Esophagus squamous epithelium (tissue), 5 donors: ENCODE measurements at regions not wholly inside any gene's neighbourhood (a gene's known extent, or its start where the extent isn't known, plus 50 kb on each side); places are given as distances from the start of the nearest gene placed in this dataset.

Experiments used
- DNase-seq: peaks from one replicate; lab custom pipeline; 2025; lab: John Stamatoyannopoulos, UW
- H3K27ac ChIP-seq, 4 donors: fragments of 200-600 bp; sonication (generic); one replicate each; pipeline ENCODE4 v1.5.1; 2016 to 2019; ENCODE audit warnings: mild to moderate bottlenecking in 1 of 4
- H3K27me3 ChIP-seq, 4 donors: fragments of 200-600 bp; sonication (generic); 1 replicate in 3 of 4; 2 replicates in 1 of 4; pipeline versions ENCODE4 v1.5.1 to v1.6.0; 2017 to 2021; ENCODE audit warnings: antibody characterized with exemption in 1 of 4
- H3K36me3 ChIP-seq, 3 donors: fragments of 200-600 bp; sonication (generic); one replicate each; pipeline ENCODE4 v1.5.1; 2016 to 2019
- H3K4me1 ChIP-seq, 3 donors: fragments of 200-600 bp; sonication (generic); one replicate each; pipeline ENCODE4 v1.5.1; 2017 to 2019
- H3K4me3 ChIP-seq, 4 donors: fragments of 200-600 bp; sonication (generic); 1 replicate in 3 of 4; 2 replicates in 1 of 4; pipeline ENCODE4 v1.5.1; 2016 to 2019; ENCODE audit warnings: mild to moderate bottlenecking in 2 of 4, moderate library complexity in 1 of 4
- H3K9me3 ChIP-seq, 3 donors: fragments of 200-600 bp; sonication (generic); one replicate each; pipeline ENCODE4 v1.5.1; 2016 to 2019
- CTCF ChIP-seq, 6 experiments: fragments of 450-650 bp in 4 of 6; fragments of 200-600 bp in 2 of 6; sonication (generic) in 2 of 6; IDR thresholded peaks; one replicate each; pipeline ENCODE4 v1.5.1; 2016 to 2019; ENCODE audit warnings: antibody characterized with exemption in 6 of 6, mild to moderate bottlenecking in 4 of 6, moderate library complexity in 4 of 6
- POLR2A ChIP-seq, 4 donors: fragments of 450-650 bp; IDR thresholded peaks; one replicate each; pipeline ENCODE4 v1.6.1; 2017; ENCODE audit warnings: antibody characterized with exemption in 4 of 4, mild to moderate bottlenecking in 4 of 4, moderate library complexity in 3 of 4
- WGBS, 2 donors: methylation state at CpG; one replicate each; pipeline ENCODE4 v1.1.5; 2018; 5-methylcytosine and 5-hydroxymethylcytosine counted together
- intact Hi-C: fragments of 100-400 bp; cut with DNase I; formaldehyde crosslinking; loops from one replicate; pipeline ENCODE4 v1.15.0; 2022
- donor health status: DM: yes; HTN: yes; CAD: no.

GRCh38 chr16:82542714-82543113 lies 84.1 kb upstream of the CDH13 start:
- 40 to 72% methylated on average over 1 of the region's 1 CpG for WGBS, 2 donors
- Histone ChIP-seq H3K27ac (no peak overlapping the region), H3K36me3 (no peaks in the 10 kb centered on the region), H3K4me1 (no peaks in the 10 kb centered on the region), H3K27me3 (peaks cover 0 to 57% (median 2%) of the 10 kb centered on the region in 4 donors), H3K9me3 (peaks cover 0 to 3% (median under 1%) of the 10 kb centered on the region in 3 donors), H3K4me3 (no peak overlapping the region)
- intact Hi-C loops = no loop called here
- DNase-seq = no peak
- TF ChIP-seq CTCF (IDR thresholded peaks at IDR 0.05) (no peak), POLR2A (IDR thresholded peaks at IDR 0.05) (no peak)

- Histone ChIP-seq H3K4me3 (no peak overlapping the region), H3K4me1 (no peaks in the 10 kb centered on the region), H3K9me3 (peaks cover 0 to 7% (median 5%) of the 10 kb centered on the region in 3 donors), H3K27ac (no peak overlapping the region), H3K36me3 (no peaks in the 10 kb centered on the region), H3K27me3 (peaks cover 0 to 52% (median 2%) of the 10 kb centered on the region in 4 donors)
- TF ChIP-seq POLR2A (IDR thresholded peaks at IDR 0.05) = no peak
- TF ChIP-seq CTCF (IDR thresholded peaks at IDR 0.05) = no peak
- WGBS, 2 donors = 70 to 71% methylated on average over 5 of the region's 5 CpGs
- no peak for DNase-seq
- intact Hi-C loops = no loop called here
Observed at GRCh38 chr16:82541103-82541502, 85.7 kb upstream of the CDH13 start.

GRCh38 chr16:82535764-82536163 lies 91.0 kb upstream of the CDH13 start:
- Histone ChIP-seq H3K27me3 (peaks cover 0 to 25% (median 0%) of the 10 kb centered on the region in 4 donors), H3K27ac (no peak overlapping the region), H3K9me3 (peaks cover 0 to 7% (median 5%) of the 10 kb centered on the region in 3 donors), H3K4me1 (no peaks in the 10 kb centered on the region), H3K4me3 (no peak overlapping the region), H3K36me3 (no peaks in the 10 kb centered on the region)
- DNase-seq = no peak
- WGBS, 2 donors = 41 to 62% methylated on average over 2 of the region's 2 CpGs
- TF ChIP-seq POLR2A (IDR thresholded peaks at IDR 0.05) (no peak), CTCF (IDR thresholded peaks at IDR 0.05) (no peak)
- intact Hi-C loops = no loop called here

- Histone ChIP-seq H3K4me3 (no peak overlapping the region), H3K36me3 (no peaks in the 10 kb centered on the region), H3K27ac (no peak overlapping the region), H3K27me3 (peaks cover 0 to 20% (median 0%) of the 10 kb centered on the region in 4 donors), H3K9me3 (peaks cover 0 to 7% (median 5%) of the 10 kb centered on the region in 3 donors), H3K4me1 (no peaks in the 10 kb centered on the region)
- 57 to 67% methylated on average over 4 of the region's 4 CpGs for WGBS, 2 donors
- no peak for DNase-seq
- TF ChIP-seq POLR2A (IDR thresholded peaks at IDR 0.05) = no peak
- TF ChIP-seq CTCF (IDR thresholded peaks at IDR 0.05) = no peak
- intact Hi-C loops = no loop called here
Observed at GRCh38 chr16:82535262-82535661, 91.5 kb upstream of the CDH13 start.

- Histone ChIP-seq H3K27ac (no peak overlapping the region), H3K4me3 (no peak overlapping the region), H3K9me3 (peaks cover 0 to 7% (median 5%) of the 10 kb centered on the region in 3 donors), H3K36me3 (no peaks in the 10 kb centered on the region), H3K4me1 (no peaks in the 10 kb centered on the region), H3K27me3 (peaks cover 0 to 12% (median 0%) of the 10 kb centered on the region in 4 donors)
- TF ChIP-seq CTCF (IDR thresholded peaks at IDR 0.05) (no peak), POLR2A (IDR thresholded peaks at IDR 0.05) (no peak)
- intact Hi-C loops = no loop called here
- WGBS, 2 donors = 5 to 24% methylated on average over 4 of the region's 4 CpGs
- no peak for DNase-seq
Observed at GRCh38 chr16:82533189-82533588, 93.6 kb upstream of the CDH13 start.
